ENCODE measurements at regions not wholly inside any gene's neighbourhood (a gene's known extent, or its start where the extent isn't known, plus 50 kb on each side); places are given as distances from the start of the nearest gene placed in this dataset.

- TF ChIP-seq POLR2A (IDR thresholded peaks at IDR 0.05) (no peak), POLR2AphosphoS5 (IDR thresholded peaks at IDR 0.05) (no peak)
These were observed 548.3 kb upstream of the CDH18 start for GRCh38 chr5:20536341-20536740.

Measured in stomach (tissue), 4 donors.